H9 (cell line): ENCODE measurements at regions not wholly inside any gene's neighbourhood (a gene's known extent, or its start where the extent isn't known, plus 50 kb on each side); places are given as distances from the start of the nearest gene placed in this dataset.

Source experiments
- DNase-seq: peaks from one replicate; pipeline ENCODE4 v3.0.0-alpha.2; 2017
- H2AFZ ChIP-seq: one replicate; pipeline ENCODE4 v1.6.1; 2013; ENCODE audit warnings: mild to moderate bottlenecking, low read length, control low read depth, moderate library complexity
- H2AK5ac ChIP-seq: 2 replicates; pipeline ENCODE4 v1.6.1; 2013; ENCODE audit warnings: low read length, control low read depth, mixed read lengths; ENCODE audit not compliant: insufficient read length
- H2BK120ac ChIP-seq: one replicate; pipeline ENCODE4 v1.6.1; 2013; ENCODE audit warnings: low read depth, mild to moderate bottlenecking, low read length, control low read depth, inconsistent platforms; ENCODE audit not compliant: poor library complexity, severe bottlenecking
- H2BK12ac ChIP-seq: 2 replicates; pipeline ENCODE4 v1.6.1; 2013; ENCODE audit warnings: low read length, control low read depth, mixed read lengths, low read depth; ENCODE audit not compliant: insufficient read length
- H2BK15ac ChIP-seq: 2 replicates; pipeline ENCODE4 v1.6.1; 2013; ENCODE audit warnings: low read depth, low read length, control low read depth
- H2BK20ac ChIP-seq: one replicate; pipeline ENCODE4 v1.6.1; 2013; ENCODE audit warnings: low read depth, mild to moderate bottlenecking, low read length, control low read depth, inconsistent platforms; ENCODE audit not compliant: poor library complexity, severe bottlenecking
- H2BK5ac ChIP-seq: 2 replicates; pipeline ENCODE4 v1.6.1; 2013; ENCODE audit warnings: low read length, control low read depth, mixed read lengths; ENCODE audit not compliant: insufficient read length
- H3K14ac ChIP-seq: 2 replicates; pipeline ENCODE4 v1.6.1; 2013; ENCODE audit warnings: low read length, control low read depth; ENCODE audit not compliant: insufficient read depth
- H3K18ac ChIP-seq: 2 replicates; pipeline ENCODE4 v1.6.1; 2013; ENCODE audit warnings: low read depth, mild to moderate bottlenecking, mixed read lengths, low read length, control low read depth; ENCODE audit not compliant: insufficient read length
- H3K23ac ChIP-seq: 2 replicates; pipeline ENCODE4 v1.6.1; 2013; ENCODE audit warnings: low read length, control low read depth, mixed read lengths, low read depth; ENCODE audit not compliant: insufficient read length
- H3K23me2 ChIP-seq: 2 replicates; pipeline ENCODE4 v1.6.1; 2013; ENCODE audit warnings: low read depth, mild to moderate bottlenecking, mixed read lengths, low read length, control low read depth; ENCODE audit not compliant: insufficient read length, poor library complexity, severe bottlenecking
- H3K27ac ChIP-seq: 2 replicates; pipeline ENCODE4 v1.5.1; 2013; ENCODE audit warnings: low read length, control low read depth, mixed read lengths, low read depth; ENCODE audit not compliant: insufficient read length
- H3K27me3 ChIP-seq: 2 replicates; pipeline ENCODE4 v1.6.1; 2013; ENCODE audit warnings: low read length, control low read depth, inconsistent platforms; ENCODE audit not compliant: insufficient read depth
- H3K4ac ChIP-seq: 2 replicates; pipeline ENCODE4 v1.6.1; 2013; ENCODE audit warnings: low read depth, mild to moderate bottlenecking, control low read depth, inconsistent platforms, low read length, moderate library complexity
- H3K4me1 ChIP-seq: 2 replicates; pipeline ENCODE4 v1.6.1; 2013; ENCODE audit warnings: low read length, control low read depth, inconsistent platforms; ENCODE audit not compliant: insufficient read depth
- H3K4me2 ChIP-seq: 2 replicates; pipeline ENCODE4 v1.6.1; 2013; ENCODE audit warnings: low read length, control low read depth, mixed read lengths; ENCODE audit not compliant: insufficient read length, insufficient read depth
- H3K56ac ChIP-seq: 2 replicates; pipeline ENCODE4 v1.6.1; 2013; ENCODE audit warnings: low read depth, mild to moderate bottlenecking, mixed read lengths, low read length, control low read depth; ENCODE audit not compliant: insufficient read length
- H3K79me1 ChIP-seq: 2 replicates; pipeline ENCODE4 v1.6.1; 2013; ENCODE audit warnings: low read depth, mild to moderate bottlenecking, moderate library complexity, low read length, control low read depth, inconsistent platforms; ENCODE audit not compliant: insufficient read depth, poor library complexity, severe bottlenecking
- H3K79me2 ChIP-seq: 2 replicates; pipeline ENCODE4 v1.6.1; 2013; ENCODE audit warnings: low read length, control low read depth, inconsistent platforms; ENCODE audit not compliant: insufficient read depth
- H3K9ac ChIP-seq: 2 replicates; pipeline ENCODE4 v1.6.1; 2013; ENCODE audit warnings: low read length, control low read depth, mixed read lengths; ENCODE audit not compliant: insufficient read length; ENCODE audit errors: extremely low read depth
- H3K9me3 ChIP-seq: one replicate; pipeline ENCODE4 v1.6.1; 2013; ENCODE audit warnings: low read depth, low read length, inconsistent platforms; ENCODE audit not compliant: control insufficient read depth
- H3T11ph ChIP-seq: one replicate; pipeline ENCODE4 v1.6.1; 2013; ENCODE audit warnings: mild to moderate bottlenecking, low read length, control low read depth, inconsistent platforms
- H4K20me1 ChIP-seq: one replicate; pipeline ENCODE4 v1.6.1; 2013; ENCODE audit not compliant: control insufficient read depth, insufficient read length, insufficient read depth
- H4K5ac ChIP-seq: 2 replicates; pipeline ENCODE4 v1.6.1; 2013; ENCODE audit warnings: low read depth, mild to moderate bottlenecking, mixed read lengths, low read length, control low read depth; ENCODE audit not compliant: insufficient read length
- H4K8ac ChIP-seq: replicated peaks from 2 replicates; pipeline ENCODE4 v1.6.1; 2013; ENCODE audit warnings: low read length, control low read depth, mixed read lengths, low read depth; ENCODE audit not compliant: insufficient read length
- H4K91ac ChIP-seq: 2 replicates; pipeline ENCODE4 v1.6.1; 2013; ENCODE audit warnings: low read depth, mild to moderate bottlenecking, moderate library complexity, mixed read lengths, low read length, control low read depth; ENCODE audit not compliant: insufficient read length
- H3K27ac Mint-ChIP-seq, 3 experiments: 2 replicates in 2 of 3; 3 replicates in 1 of 3; pipeline ENCODE4 v1.8.0; 2020 to 2021; ENCODE audit warnings: mixed read lengths in 3 of 3, mild to moderate bottlenecking in 1 of 3, moderate library complexity in 1 of 3
- H3K27me3 Mint-ChIP-seq: 2 replicates; pipeline ENCODE4 v1.8.0; 2021; ENCODE audit warnings: low read depth, mild to moderate bottlenecking, moderate library complexity, mixed read lengths
- H3K36me3 Mint-ChIP-seq, 3 experiments: 2 replicates in 2 of 3; 3 replicates in 1 of 3; pipeline ENCODE4 v1.8.0; 2020 to 2021; ENCODE audit warnings: low read depth in 3 of 3, mixed read lengths in 3 of 3; ENCODE audit not compliant: insufficient read depth in 1 of 3
- H3K4me1 Mint-ChIP-seq, 2 experiments: 2 replicates each; pipeline ENCODE4 v1.8.0; 2020; ENCODE audit warnings: mixed read lengths in 2 of 2
- H3K4me3 Mint-ChIP-seq, 2 experiments: 2 replicates in 1 of 2; 3 replicates in 1 of 2; pipeline ENCODE4 v1.8.0; 2020 to 2021; ENCODE audit warnings: mild to moderate bottlenecking in 2 of 2, mixed read lengths in 2 of 2, moderate library complexity in 1 of 2
- H3K9me3 Mint-ChIP-seq, 2 experiments: 2 replicates in 1 of 2; 3 replicates in 1 of 2; pipeline ENCODE4 v1.8.0; 2020; ENCODE audit warnings: mild to moderate bottlenecking in 2 of 2, mixed read lengths in 2 of 2, moderate library complexity in 1 of 2
- CTCF ChIP-seq: fragments of 200-600 bp; sonication (generic); conservative IDR thresholded peaks from 3 replicates; pipeline ENCODE4 v1.8.0; 2021; ENCODE audit warnings: antibody characterized with exemption, mild to moderate bottlenecking

GRCh38 chr13:104532132-104532531 is 1465.9 kb upstream of the SLC10A2 start:
- Histone ChIP-seq H3K56ac (no peak overlapping the region), H2BK12ac (no peak overlapping the region), H3K79me2 (no peaks in the 10 kb centered on the region), H3K4me2 (no peak overlapping the region), H3K4ac (no peak overlapping the region), H2BK15ac (no peak overlapping the region), H2BK20ac (no peak overlapping the region), H2BK5ac (no peak overlapping the region), H3K14ac (no peak overlapping the region), H2AFZ (no peak overlapping the region), H3K4me1 (peaks cover 3% of the 10 kb centered on the region; the same call in 1 of the 2 replicates), H2AK5ac (no peak overlapping the region), H3K23me2 (no peaks in the 10 kb centered on the region), H3K27ac (no peak overlapping the region), H2BK120ac (no peak overlapping the region), H3K18ac (no peak overlapping the region), H3K79me1 (no peaks in the 10 kb centered on the region), H3K23ac (no peak overlapping the region), H4K20me1 (no peaks in the 10 kb centered on the region), H4K5ac (no peak overlapping the region), H4K91ac (no peak overlapping the region), H4K8ac (no peak overlapping the region), H3T11ph (no peak overlapping the region), H3K9ac (no peak overlapping the region), H3K9me3 (no peaks in the 10 kb centered on the region), H3K27me3 (no peaks in the 10 kb centered on the region)
- Mint-ChIP-seq H3K9me3 (no peaks in the 10 kb centered on the region; a peak in 1 of 5 replicates), H3K36me3 (peaks cover 0 to 3% (median 0%) of the 10 kb centered on the region in 3 experiments; a peak in 1 of 7 replicates), H3K27ac (no peak overlapping the region), H3K4me1 (peaks cover 26 to 27% of the 10 kb centered on the region in 2 experiments), H3K4me3 (no peak overlapping the region), H3K27me3 (no peaks in the 10 kb centered on the region)
- DNase-seq: no peak
- TF ChIP-seq CTCF: no peak
